ENCODE measurements at regions not wholly inside any gene's neighbourhood (a gene's known extent, or its start where the extent isn't known, plus 50 kb on each side); places are given as distances from the start of the nearest gene placed in this dataset.

- peaks cover 12% of the 10 kb centered on the region for H3K9me3 ChIP-seq (ENCODE audit: control insufficient read depth, insufficient read depth, low read length)
- no peaks in the 10 kb centered on the region for H3K36me3 ChIP-seq (ENCODE audit: control insufficient read depth, insufficient read depth, low read length)
- Mint-ChIP-seq H3K27me3 (ENCODE audit: low read depth in 2 of 2) (no peaks in the 10 kb centered on the region), H3K9me3 (peaks cover 11 to 15% of the 10 kb centered on the region in 2 donors), H3K4me1 (no peaks in the 10 kb centered on the region), H3K27ac (no peak overlapping the region), H3K4me3 (no peak overlapping the region), H3K36me3 (no peaks in the 10 kb centered on the region)
- ATAC-seq (no peak), DNase-seq (no peak)
- no peaks in the 10 kb centered on the region for H3K4me1 ChIP-seq (ENCODE audit: control insufficient read depth, insufficient read depth, low read length)
- WGBS (ENCODE audit: insufficient coverage) = 94% methylated on average over 3 of the region's 3 CpGs
- H3K27ac ChIP-seq (ENCODE audit: low read length) = no peak overlapping the region
- no peaks in the 10 kb centered on the region for H3K27me3 ChIP-seq (ENCODE audit: control insufficient read depth, insufficient read depth, low read length)
- TF ChIP-seq CTCF (IDR thresholded peaks at IDR 0.05) = no peak
- no peak overlapping the region for H3K4me3 ChIP-seq (ENCODE audit: low read length)
- intact Hi-C loops (cut with micrococcal nuclease) = no loop called here
Observed at GRCh38 chr4:13678186-13678924, 50.8 kb upstream of the BOD1L1 start.

GRCh38 chr4:13681570-13681969 is 54.0 kb upstream of the BOD1L1 start:
- ATAC-seq (no peak), DNase-seq (no peak)
- Histone ChIP-seq H3K4me1 (ENCODE audit: control insufficient read depth, insufficient read depth, low read length) (no peaks in the 10 kb centered on the region), H3K36me3 (ENCODE audit: control insufficient read depth, insufficient read depth, low read length) (no peaks in the 10 kb centered on the region), H3K27me3 (ENCODE audit: control insufficient read depth, insufficient read depth, low read length) (no peaks in the 10 kb centered on the region), H3K9me3 (ENCODE audit: control insufficient read depth, insufficient read depth, low read length) (peaks cover 12% of the 10 kb centered on the region), H3K4me3 (ENCODE audit: low read length) (no peak overlapping the region), H3K27ac (ENCODE audit: low read length) (no peak overlapping the region)
- H3K27ac Mint-ChIP-seq = no peak overlapping the region
- no peak overlapping the region for H3K4me3 Mint-ChIP-seq
- H3K27me3 Mint-ChIP-seq (ENCODE audit: low read depth in 2 of 2) = no peaks in the 10 kb centered on the region
- intact Hi-C loops (cut with micrococcal nuclease) = no loop called here
- WGBS (ENCODE audit: insufficient coverage) = no CpG with 5 or more reads among the region's 2 CpGs
- no peak for TF ChIP-seq CTCF (IDR thresholded peaks at IDR 0.05)
- no peaks in the 10 kb centered on the region for H3K4me1 Mint-ChIP-seq
- H3K36me3 Mint-ChIP-seq = peaks cover 2% of the 10 kb centered on the region
- peaks cover 12 to 16% of the 10 kb centered on the region in 2 donors for H3K9me3 Mint-ChIP-seq

- 78% methylated on average over 1 of the region's 1 CpG for WGBS (ENCODE audit: insufficient coverage)
- Mint-ChIP-seq H3K4me3 (no peak overlapping the region), H3K9me3 (peaks cover 7 to 10% of the 10 kb centered on the region in 2 donors), H3K27me3 (ENCODE audit: low read depth in 2 of 2) (no peaks in the 10 kb centered on the region), H3K27ac (no peak overlapping the region), H3K4me1 (no peaks in the 10 kb centered on the region), H3K36me3 (peaks cover 15% of the 10 kb centered on the region)
- DNase-seq (no peak), ATAC-seq (no peak)
- Histone ChIP-seq H3K27me3 (ENCODE audit: control insufficient read depth, insufficient read depth, low read length) (no peaks in the 10 kb centered on the region), H3K4me1 (ENCODE audit: control insufficient read depth, insufficient read depth, low read length) (no peaks in the 10 kb centered on the region), H3K9me3 (ENCODE audit: control insufficient read depth, insufficient read depth, low read length) (no peaks in the 10 kb centered on the region), H3K4me3 (ENCODE audit: low read length) (no peak overlapping the region), H3K36me3 (ENCODE audit: control insufficient read depth, insufficient read depth, low read length) (no peaks in the 10 kb centered on the region), H3K27ac (ENCODE audit: low read length) (no peak overlapping the region)
- intact Hi-C loops (cut with micrococcal nuclease) = no loop called here
- no peak for TF ChIP-seq CTCF (IDR thresholded peaks at IDR 0.05)
Observed at GRCh38 chr4:13694256-13694655, 66.7 kb upstream of the BOD1L1 start.

- no peak for TF ChIP-seq CTCF (IDR thresholded peaks at IDR 0.05)
- WGBS (ENCODE audit: insufficient coverage) = 88% methylated on average over 2 of the region's 2 CpGs
- Mint-ChIP-seq H3K27me3 (ENCODE audit: low read depth in 2 of 2) (peaks cover 0 to 4% of the 10 kb centered on the region in 2 donors), H3K9me3 (peaks cover 0 to 4% of the 10 kb centered on the region in 2 donors), H3K36me3 (no peaks in the 10 kb centered on the region), H3K4me1 (no peaks in the 10 kb centered on the region), H3K4me3 (no peak overlapping the region), H3K27ac (no peak overlapping the region)
- no peak for ATAC-seq
- Histone ChIP-seq H3K4me3 (ENCODE audit: low read length) (no peak overlapping the region), H3K4me1 (ENCODE audit: control insufficient read depth, insufficient read depth, low read length) (no peaks in the 10 kb centered on the region), H3K27me3 (ENCODE audit: control insufficient read depth, insufficient read depth, low read length) (no peaks in the 10 kb centered on the region), H3K36me3 (ENCODE audit: control insufficient read depth, insufficient read depth, low read length) (no peaks in the 10 kb centered on the region), H3K27ac (ENCODE audit: low read length) (no peak overlapping the region), H3K9me3 (ENCODE audit: control insufficient read depth, insufficient read depth, low read length) (no peaks in the 10 kb centered on the region)
- intact Hi-C loops (cut with micrococcal nuclease) = no loop called here
- DNase-seq = no peak
Observed at GRCh38 chr4:13698296-13698695, 70.8 kb upstream of the BOD1L1 start.

All from natural killer cell (primary cell).